HG03558 (cell line): ENCODE measurements at regions not wholly inside any gene's neighbourhood (a gene's known extent, or its start where the extent isn't known, plus 50 kb on each side); places are given as distances from the start of the nearest gene placed in this dataset.

Source experiments
- ATAC-seq: cut with Tn5 transposase; IDR thresholded peaks from one replicate; pipeline ENCODE4 v1.9.1; 2021; ENCODE audit warnings: moderate number of reproducible peaks; ENCODE audit not compliant: unreplicated experiment; ENCODE audit errors: extremely low read depth

DNA sequence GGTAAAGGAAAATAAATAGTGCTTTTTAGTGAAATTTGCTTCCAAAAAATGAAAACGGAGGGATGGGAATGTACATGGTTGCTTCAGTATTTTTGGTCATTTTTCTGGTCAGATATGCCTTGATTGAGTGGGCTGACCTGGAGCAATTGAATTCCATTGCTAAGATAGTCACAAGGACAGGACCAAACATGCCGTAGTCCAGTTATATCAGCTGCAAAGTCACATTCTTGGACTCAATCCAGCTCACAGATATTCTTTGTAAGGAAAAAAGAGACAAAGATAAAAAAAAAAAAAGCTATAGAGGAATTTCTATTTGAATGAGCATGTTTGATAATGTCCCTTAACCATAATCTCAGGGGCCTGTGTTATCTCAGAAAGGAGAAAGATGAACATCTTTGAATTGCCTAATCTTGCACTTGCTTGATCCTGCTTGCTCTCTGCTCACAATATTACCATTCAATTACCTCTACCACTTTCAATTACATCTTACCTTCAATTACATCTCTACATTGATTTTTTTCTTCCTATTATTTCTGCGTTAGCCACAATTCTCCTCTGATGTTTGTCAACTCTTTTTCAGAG, 75.4 kb upstream of the PACRGL start:
- no peak for ATAC-seq

DNA sequence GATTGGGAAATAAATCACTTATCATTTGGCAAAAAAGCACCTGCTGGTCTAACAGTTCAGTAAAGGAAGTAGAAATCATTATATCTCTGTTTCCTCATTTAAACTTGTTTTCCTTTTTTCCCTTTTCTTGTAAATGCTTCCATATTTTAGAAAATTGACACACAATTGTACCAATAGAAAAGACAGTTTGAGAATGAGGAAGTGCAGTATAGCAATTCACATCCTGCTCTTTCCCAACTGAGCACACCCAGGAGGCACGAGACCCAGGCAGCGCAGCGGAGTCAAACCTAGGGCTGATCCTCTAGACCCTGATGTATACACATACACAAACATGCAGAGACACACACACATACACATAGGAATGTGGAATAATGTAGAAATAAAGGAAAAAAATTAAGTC, 74.8 kb upstream of the PACRGL start:
- ATAC-seq, result no peak

DNA sequence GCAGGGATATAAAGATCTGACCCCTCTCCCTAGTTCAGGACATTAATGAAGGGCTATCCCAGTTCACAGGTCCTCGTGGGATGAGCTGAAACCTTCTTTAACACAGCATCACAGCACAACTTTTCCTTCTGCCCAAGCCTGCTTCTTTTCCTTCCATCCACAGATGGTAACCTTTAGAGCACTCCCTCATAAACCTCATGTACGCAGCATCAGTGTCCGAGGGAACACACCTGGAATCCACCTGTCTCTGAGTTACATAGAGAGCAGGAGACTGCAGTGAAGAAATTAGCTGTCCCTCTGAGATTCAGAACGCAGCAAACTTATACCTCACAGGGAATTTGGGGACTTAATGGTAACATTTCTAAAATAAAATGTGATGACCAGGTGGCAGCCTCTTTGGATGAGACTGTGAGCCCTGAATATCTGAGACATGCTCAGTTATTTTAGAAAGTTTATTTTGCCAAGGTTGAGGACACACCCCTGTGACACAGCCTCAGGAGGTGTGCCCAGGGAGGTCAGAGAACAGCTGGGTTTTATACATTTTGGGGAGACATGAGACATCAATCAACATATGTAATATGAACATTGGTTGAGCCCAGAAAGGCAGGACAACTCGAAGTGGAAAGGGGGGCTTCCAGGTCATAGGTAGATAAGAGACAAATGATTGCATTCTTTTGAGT, 73.8 kb upstream of the PACRGL start:
- ATAC-seq, result no peak

DNA sequence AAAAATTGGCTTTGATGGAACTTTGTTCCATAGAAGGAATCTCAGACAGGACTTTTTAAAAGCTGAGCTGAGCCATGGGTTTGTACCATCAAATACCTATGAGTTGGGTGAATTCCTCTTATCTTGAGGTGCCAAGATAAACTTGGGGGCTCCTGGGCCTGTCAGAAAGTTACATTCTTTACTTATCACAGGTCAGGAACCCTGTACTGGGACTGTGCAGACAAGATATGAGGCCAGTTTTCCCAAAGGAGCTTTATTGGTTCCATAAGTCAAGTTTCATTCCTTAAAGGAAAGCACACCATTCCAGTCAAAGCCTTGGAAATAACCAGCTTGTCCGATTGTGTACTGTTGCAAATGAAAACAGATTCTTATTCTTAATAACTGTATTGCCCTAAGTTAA, 72.4 kb upstream of the PACRGL start:
- ATAC-seq, result no peak

DNA sequence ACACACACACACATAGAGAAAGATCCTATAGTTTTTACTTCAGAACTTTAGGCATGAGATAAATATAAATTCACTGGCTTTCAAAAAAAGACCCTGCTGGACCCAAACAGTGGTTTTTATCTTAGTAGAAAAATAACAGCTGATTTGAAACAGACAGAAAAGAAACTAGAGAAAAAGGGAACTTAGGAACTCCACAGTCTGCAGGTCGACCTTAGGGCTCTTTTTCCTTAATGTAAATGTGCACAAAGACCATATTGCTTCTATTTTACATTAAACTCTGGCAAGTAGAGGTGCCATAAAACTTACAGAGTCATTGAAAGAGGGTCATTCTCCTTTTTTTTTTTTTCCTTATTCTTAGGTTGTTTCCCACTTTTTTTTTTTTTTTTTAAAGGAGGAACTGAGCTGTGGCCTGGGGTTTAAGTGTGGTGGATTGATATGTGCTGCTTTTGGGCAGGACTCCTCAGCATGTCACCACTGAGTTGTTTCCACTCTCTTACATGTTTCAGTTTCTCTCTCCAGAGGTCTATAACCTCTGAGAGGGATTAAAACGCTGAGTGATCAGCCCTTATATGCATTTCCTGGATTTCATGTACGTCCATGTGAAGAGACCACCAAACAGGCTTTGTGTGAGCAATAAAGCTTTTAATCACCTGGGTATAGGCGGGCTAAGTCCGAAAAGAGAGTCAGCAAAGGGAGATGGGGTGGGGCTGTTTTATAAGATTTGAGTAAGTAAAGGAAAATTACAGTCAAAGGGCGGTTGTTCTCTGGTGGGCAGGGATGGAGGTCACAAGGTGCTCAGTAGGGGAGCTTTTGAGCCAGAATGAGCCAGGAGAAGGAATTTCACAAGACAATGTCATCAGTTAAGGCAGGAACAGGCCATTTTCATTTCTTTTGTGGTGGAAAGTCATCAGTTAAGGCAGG, 70.8 kb upstream of the PACRGL start:
- ATAC-seq, result no peak

DNA sequence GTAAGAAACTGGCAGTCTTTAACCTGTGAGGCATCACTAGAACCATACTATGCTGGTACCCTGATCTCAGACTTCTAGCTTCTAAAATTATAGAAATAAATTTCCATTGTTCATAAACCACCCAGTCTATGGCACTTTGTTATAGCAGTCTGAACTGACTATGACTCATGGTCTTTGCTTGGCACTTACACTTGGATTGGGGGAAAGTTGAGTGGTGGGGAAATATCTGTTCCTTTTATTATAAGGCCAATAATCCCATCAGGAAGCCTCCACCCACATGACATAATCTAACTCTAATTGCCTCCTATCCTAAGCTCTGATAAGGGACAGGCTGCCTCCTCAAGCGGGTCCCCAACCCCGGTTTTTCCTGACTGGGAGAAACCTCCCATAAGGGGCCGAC, 61.4 kb upstream of the PACRGL start:
- no peak for ATAC-seq

DNA sequence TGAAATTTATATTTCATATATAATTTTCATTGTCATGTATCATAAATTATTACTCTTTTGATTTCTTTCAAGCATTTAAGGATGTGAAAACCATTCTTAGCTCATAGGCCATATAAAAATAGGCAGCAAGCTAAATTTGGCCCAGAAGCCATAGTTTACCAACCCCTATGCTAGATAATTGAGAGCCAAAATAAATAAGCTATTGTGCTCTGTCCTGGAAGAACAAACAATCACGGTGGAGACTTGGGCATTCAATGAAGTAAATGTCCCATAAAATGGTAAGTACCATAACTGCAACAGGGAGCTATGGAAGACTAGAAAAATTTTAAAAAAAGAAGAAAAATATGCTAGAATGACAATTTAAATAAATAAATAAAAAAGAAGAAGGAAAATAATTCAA, 60.9 kb upstream of the PACRGL start:
- ATAC-seq, result no peak

DNA sequence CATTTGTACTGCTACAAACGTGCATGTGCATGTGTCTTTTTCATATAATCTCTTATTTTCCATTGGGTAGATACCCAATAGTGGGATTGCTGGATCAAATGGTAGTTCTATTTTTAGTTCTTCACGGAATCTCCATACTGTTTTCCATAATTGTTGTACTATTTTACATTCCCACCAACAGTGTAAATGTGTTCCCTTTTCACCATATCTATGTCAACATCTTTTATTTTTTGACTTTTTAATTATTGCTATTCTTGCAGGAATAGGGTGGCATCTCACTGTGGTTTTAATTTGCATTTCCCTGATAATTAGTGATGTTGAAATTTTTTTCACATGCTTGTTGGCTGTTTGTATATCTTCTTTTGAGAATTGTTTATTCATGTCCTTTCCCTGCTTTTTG, 59.3 kb upstream of the PACRGL start:
- no peak for ATAC-seq

DNA sequence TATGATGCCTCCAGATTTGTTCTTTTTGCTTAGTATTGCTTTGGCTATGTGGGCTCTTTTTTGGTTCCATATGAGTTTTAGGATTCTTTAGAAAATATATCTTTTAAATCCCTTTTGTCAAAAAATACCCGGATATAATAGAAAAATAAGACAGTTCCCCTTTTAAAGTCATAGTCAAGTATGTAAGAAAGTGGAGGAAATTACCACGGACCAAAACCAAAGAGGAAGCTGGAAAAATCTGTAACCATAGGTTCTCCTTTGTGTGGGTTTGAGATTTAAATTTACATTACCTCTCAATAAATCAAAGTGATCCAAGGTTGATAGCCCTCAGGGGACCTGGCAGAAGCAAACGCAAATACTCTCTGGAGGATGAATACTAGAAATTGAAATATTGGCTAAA, 58.3 kb upstream of the PACRGL start:
- no peak for ATAC-seq

DNA sequence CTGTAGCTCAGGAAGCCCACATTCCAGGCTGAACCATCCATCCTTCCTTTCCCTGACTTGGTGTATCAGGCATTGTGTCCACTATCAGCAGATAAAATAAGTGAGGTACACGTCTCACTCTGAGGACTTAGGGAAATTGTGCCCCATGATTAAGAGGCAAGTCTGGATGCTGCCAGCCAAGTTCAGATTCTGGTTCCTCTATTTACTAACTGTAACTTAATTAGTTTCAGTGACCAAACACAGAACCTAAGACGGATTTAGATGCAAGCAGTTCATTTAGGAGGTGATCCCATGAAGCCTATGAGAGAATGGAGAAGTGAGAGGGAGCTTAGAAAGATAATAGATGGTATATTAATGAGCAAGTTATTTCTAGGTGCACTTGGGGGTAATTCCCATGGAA, 56.6 kb upstream of the PACRGL start:
- ATAC-seq, result no peak

DNA sequence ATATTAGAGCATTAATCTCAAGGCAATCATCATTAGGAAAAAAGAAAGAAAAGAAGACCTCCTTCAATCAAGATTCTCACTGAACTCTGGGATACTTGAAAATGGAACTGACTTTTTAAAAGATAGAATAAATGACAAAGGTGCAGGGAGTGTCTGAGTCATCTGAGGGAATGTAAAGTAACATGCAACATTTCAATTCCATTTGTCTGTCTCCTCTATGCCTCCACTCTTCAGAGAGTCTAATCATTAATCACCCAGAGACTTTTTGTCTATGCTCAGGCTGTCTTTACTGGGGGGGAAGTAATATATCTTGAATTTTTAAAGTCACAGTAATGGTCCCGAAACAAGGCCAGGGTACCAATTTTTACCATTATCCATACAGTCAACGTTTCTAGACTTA, 55.0 kb upstream of the PACRGL start:
- no peak for ATAC-seq

DNA sequence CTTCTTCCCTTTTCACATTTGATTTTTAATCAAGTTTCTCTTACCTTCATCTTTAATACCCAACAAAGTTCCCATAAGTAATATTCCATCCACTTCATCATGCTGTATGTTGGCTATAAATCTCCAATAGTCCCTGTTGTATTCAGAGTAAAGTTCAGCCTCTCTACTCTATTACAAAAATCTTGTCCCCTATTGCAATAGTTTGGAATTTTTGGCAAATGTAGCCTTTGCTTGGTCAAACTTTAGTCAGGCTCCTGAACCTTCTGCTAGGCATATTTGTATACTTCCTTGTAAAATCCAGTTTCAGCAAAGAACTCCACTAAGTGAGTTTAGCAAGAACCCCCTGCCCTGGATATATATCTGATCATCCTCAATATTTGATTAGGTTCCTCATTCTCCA, 54.0 kb upstream of the PACRGL start:
- no peak for ATAC-seq
